HG02981 (cell line): ENCODE measurements at regions not wholly inside any gene's neighbourhood (a gene's known extent, or its start where the extent isn't known, plus 50 kb on each side); places are given as distances from the start of the nearest gene placed in this dataset.
"Not testable (repeated sequence)": the region's sequence is repeated elsewhere in the genome, so short reads cannot be mapped to it uniquely, and the experiment has no call there.

Experiments
- ATAC-seq: cut with Tn5 transposase; IDR thresholded peaks from one replicate; pipeline ENCODE4 v1.9.1; 2021; ENCODE audit warnings: mild to moderate bottlenecking, moderate library complexity; ENCODE audit not compliant: unreplicated experiment

GRCh38 chr11:45413156-45413858, 127.2 kb upstream of the SYT13 start:
- ATAC-seq, result no peak

- ATAC-seq, result no peak
These were observed 126.4 kb upstream of the SYT13 start for GRCh38 chr11:45412521-45412920.

- no peak for ATAC-seq
These were observed 125.9 kb upstream of the SYT13 start for GRCh38 chr11:45412051-45412471.

GRCh38 chr11:45411228-45411946, 125.2 kb upstream of the SYT13 start:
- ATAC-seq, result no peak

- no peak for ATAC-seq
These were observed 124.5 kb upstream of the SYT13 start for GRCh38 chr11:45410391-45411227.

GRCh38 chr11:45409587-45409986, 123.4 kb upstream of the SYT13 start:
- no peak for ATAC-seq

- no peak for ATAC-seq
These were observed 121.1 kb upstream of the SYT13 start for GRCh38 chr11:45407226-45407625.

GRCh38 chr11:45405916-45406670, 120.0 kb upstream of the SYT13 start:
- ATAC-seq, result no peak

GRCh38 chr11:45403521-45403920, 117.4 kb upstream of the SYT13 start:
- ATAC-seq, result not testable (repeated sequence)

- no peak for ATAC-seq
These were observed 116.0 kb upstream of the SYT13 start for GRCh38 chr11:45402049-45402630.

GRCh38 chr11:45400591-45400990, 114.5 kb upstream of the SYT13 start:
- no peak for ATAC-seq

GRCh38 chr11:45399166-45399565, 113.0 kb upstream of the SYT13 start:
- ATAC-seq, result no peak

GRCh38 chr11:45398325-45398724, 112.2 kb upstream of the SYT13 start:
- ATAC-seq, result no peak

- no peak for ATAC-seq
These were observed 110.3 kb upstream of the SYT13 start for GRCh38 chr11:45396394-45396793.

- no peak for ATAC-seq
These were observed 109.8 kb upstream of the SYT13 start for GRCh38 chr11:45395947-45396346.

GRCh38 chr11:45395421-45395820, 109.3 kb upstream of the SYT13 start:
- no peak for ATAC-seq

- ATAC-seq, result no peak
These were observed 108.3 kb upstream of the SYT13 start for GRCh38 chr11:45394294-45395085.

GRCh38 chr11:45393826-45394225, 107.7 kb upstream of the SYT13 start:
- ATAC-seq, result no peak

- ATAC-seq, result no peak
These were observed 107.2 kb upstream of the SYT13 start for GRCh38 chr11:45393334-45393733.
